H1 (cell line): ENCODE measurements at regions not wholly inside any gene's neighbourhood (a gene's known extent, or its start where the extent isn't known, plus 50 kb on each side); places are given as distances from the start of the nearest gene placed in this dataset.

Source experiments
- BCL11A ChIP-seq, 2 experiments: IDR thresholded peaks; one replicate each; pipeline ENCODE4 v1.6.1; 2011; ENCODE audit warnings: low read depth in 2 of 2, low read length in 2 of 2, mild to moderate bottlenecking in 2 of 2
- CBX8 ChIP-seq: fragments of 300-800, 300-1000 bp; sonication (generic); IDR thresholded peaks from 2 replicates; pipeline ENCODE4 v1.7.1; 2016; ENCODE audit warnings: low read depth, low read length, borderline replicate concordance
- JUND ChIP-seq: IDR thresholded peaks from 2 replicates; pipeline ENCODE4 v1.6.1; 2011; ENCODE audit warnings: mild to moderate bottlenecking, improper control_type of control experiment, low read length
- PHF8 ChIP-seq: fragments of 200-600 bp; sonication (generic); conservative IDR thresholded peaks from 2 replicates; pipeline ENCODE4 v1.7.1; 2012; ENCODE audit warnings: low read depth, mild to moderate bottlenecking, inconsistent platforms, low read length, moderate library complexity
- RBBP5 ChIP-seq: IDR thresholded peaks from 2 replicates; pipeline ENCODE4 v1.7.1; 2012; ENCODE audit warnings: low read depth, mild to moderate bottlenecking, inconsistent platforms, low read length, moderate library complexity, borderline replicate concordance
- RXRA ChIP-seq: IDR thresholded peaks from 2 replicates; pipeline ENCODE4 v1.6.1; 2011; ENCODE audit warnings: low read depth, mild to moderate bottlenecking, low read length, moderate library complexity; ENCODE audit not compliant: insufficient read depth
- TAF7 ChIP-seq: optimal IDR thresholded peaks from 2 replicates; pipeline ENCODE3; 2011; ENCODE audit warnings: low read depth, mild to moderate bottlenecking, inconsistent platforms, low read length, moderate library complexity, borderline replicate concordance

DNA sequence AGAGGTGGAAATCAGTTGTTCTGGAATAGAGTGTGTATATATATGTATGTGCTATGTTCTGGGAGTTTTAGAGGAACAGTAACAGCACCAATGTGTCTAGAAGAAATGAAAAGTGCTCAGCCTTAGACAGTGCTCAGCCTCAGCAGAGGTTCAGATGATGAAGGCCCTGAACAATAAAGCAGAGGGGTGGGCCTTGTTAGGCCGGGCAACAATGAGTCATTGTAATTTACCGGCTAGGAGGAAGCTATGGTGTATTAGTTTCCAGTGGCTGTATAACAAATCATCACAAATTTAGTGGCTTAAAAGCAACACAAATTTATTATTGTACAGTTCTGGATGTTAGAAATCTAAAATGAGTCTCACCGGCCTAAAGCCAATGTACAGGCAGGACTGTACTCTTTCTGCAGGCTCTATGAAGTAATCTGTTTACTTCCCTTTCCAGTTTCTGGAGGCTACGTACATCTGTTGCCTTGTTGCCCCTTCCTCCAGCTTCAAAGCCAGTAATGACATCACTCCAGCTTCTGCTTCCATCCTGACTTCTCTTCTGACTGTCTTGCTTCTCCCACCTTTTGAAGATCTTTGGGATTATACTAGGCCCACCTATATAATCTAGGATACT lies 84.6 kb downstream of the CH25H start (continued):
- TF ChIP-seq JUND (no peak), RXRA (no peak), RBBP5 (no peak), BCL11A (IDR thresholded peaks at IDR 0.05; ENCODE audit: low read depth in 2 of 2, low read length in 2 of 2) (no peak), TAF7 (no peak), PHF8 (no peak), CBX8 (no peak)
